DND-41 (cell line): ENCODE measurements at regions not wholly inside any gene's neighbourhood (a gene's known extent, or its start where the extent isn't known, plus 50 kb on each side); places are given as distances from the start of the nearest gene placed in this dataset.
"Not testable (repeated sequence)": the region's sequence is repeated elsewhere in the genome, so short reads cannot be mapped to it uniquely, and the experiment has no call there.

Source experiments
- ATAC-seq: fragments of 200-7000 bp; cut with Tn5 transposase; 3 replicates; pipeline ENCODE4 v1.9.1; 2021; ENCODE audit warnings: low read depth; ENCODE audit not compliant: insufficient read depth
- DNase-seq: peaks from one replicate; pipeline ENCODE4 v3.0.0-alpha.2; 2020
- H2AFZ ChIP-seq: 2 replicates; pipeline ENCODE4 v1.6.0; 2012; ENCODE audit warnings: low read depth, low read length
- H3K27ac ChIP-seq: 2 replicates; pipeline ENCODE4 v1.5.1; 2012; ENCODE audit warnings: low read length, inconsistent platforms
- H3K27me3 ChIP-seq: fragments of 200-600 bp; sonication (generic); 2 replicates; pipeline ENCODE4 v1.6.0; 2012; ENCODE audit warnings: low read length, mild to moderate bottlenecking, inconsistent platforms; ENCODE audit not compliant: insufficient read depth, poor library complexity
- H3K36me3 ChIP-seq: 2 replicates; pipeline ENCODE4 v1.5.1; 2012; ENCODE audit warnings: low read length, inconsistent platforms; ENCODE audit not compliant: insufficient read depth
- H3K4me1 ChIP-seq: 2 replicates; pipeline ENCODE4 v1.5.1; 2012; ENCODE audit warnings: mild to moderate bottlenecking, low read length; ENCODE audit not compliant: insufficient read depth
- H3K4me2 ChIP-seq: 2 replicates; pipeline ENCODE4 v1.6.0; 2012; ENCODE audit warnings: mild to moderate bottlenecking, moderate library complexity, low read length, inconsistent platforms; ENCODE audit not compliant: insufficient read depth
- H3K4me3 ChIP-seq, 2 experiments: fragments of 200-600 bp in 1 of 2; shearing (Covaris generic) in 1 of 2; 2 replicates each; pipeline ENCODE4 v1.5.1; 2012 to 2016; ENCODE audit warnings: inconsistent platforms in 2 of 2, low read length in 2 of 2, mild to moderate bottlenecking in 2 of 2, low read depth in 1 of 2, moderate library complexity in 1 of 2
- H3K79me2 ChIP-seq: 2 replicates; pipeline ENCODE4 v1.6.0; 2012; ENCODE audit warnings: low read length, inconsistent platforms; ENCODE audit not compliant: insufficient read depth
- H3K9ac ChIP-seq: 2 replicates; pipeline ENCODE4 v1.6.0; 2012; ENCODE audit warnings: low read depth, mild to moderate bottlenecking, inconsistent platforms, low read length, moderate library complexity
- H3K9me3 ChIP-seq: 2 replicates; pipeline ENCODE4 v1.5.1; 2012; ENCODE audit warnings: low read length, moderate library complexity, mild to moderate bottlenecking, inconsistent platforms; ENCODE audit not compliant: insufficient read depth, severe bottlenecking
- H4K20me1 ChIP-seq: 2 replicates; pipeline ENCODE4 v1.6.0; 2012; ENCODE audit warnings: low read length; ENCODE audit not compliant: insufficient read depth
- CTCF ChIP-seq: IDR thresholded peaks from 2 replicates; pipeline ENCODE4 v1.5.1; 2012; ENCODE audit warnings: borderline replicate concordance, low read length, moderate library complexity, mild to moderate bottlenecking; ENCODE audit not compliant: poor library complexity, severe bottlenecking; ENCODE audit errors: extremely low read depth
- EZH2 ChIP-seq: IDR thresholded peaks from 3 replicates; pipeline ENCODE4 v1.6.1; 2012; ENCODE audit warnings: borderline replicate concordance, low read depth, mild to moderate bottlenecking, moderate library complexity, low read length, inconsistent platforms; ENCODE audit not compliant: severe bottlenecking

- Histone ChIP-seq H3K4me3 (no peak overlapping the region), H3K4me1 (no peaks in the 10 kb centered on the region), H3K79me2 (no peaks in the 10 kb centered on the region), H3K4me2 (no peak overlapping the region), H3K36me3 (no peaks in the 10 kb centered on the region), H3K27me3 (no peaks in the 10 kb centered on the region), H3K9me3 (no peaks in the 10 kb centered on the region), H3K9ac (no peak overlapping the region), H2AFZ (no peak overlapping the region), H4K20me1 (no peaks in the 10 kb centered on the region), H3K27ac (no peak overlapping the region)
- no peak for TF ChIP-seq EZH2
- TF ChIP-seq CTCF = no peak
- no peak for ATAC-seq
- DNase-seq = no peak
These were observed 103.1 kb upstream of the CYLC2 start for GRCh38 chr9:102892025-102892424.

- not testable (repeated sequence) for H3K27ac ChIP-seq, H3K9me3 ChIP-seq, H3K4me2 ChIP-seq, H3K36me3 ChIP-seq, ATAC-seq, H3K79me2 ChIP-seq, H3K9ac ChIP-seq, H3K27me3 ChIP-seq, H4K20me1 ChIP-seq, H3K4me3 ChIP-seq, H3K4me1 ChIP-seq, H2AFZ ChIP-seq, DNase-seq
These were observed 106.4 kb upstream of the CYLC2 start for GRCh38 chr9:102888747-102889146.

GRCh38 chr9:102875687-102876086, 119.4 kb upstream of the CYLC2 start:
- Histone ChIP-seq H4K20me1 (no peaks in the 10 kb centered on the region), H3K9me3 (no peaks in the 10 kb centered on the region), H3K27me3 (no peaks in the 10 kb centered on the region), H3K36me3 (no peaks in the 10 kb centered on the region), H3K4me1 (no peaks in the 10 kb centered on the region), H2AFZ (no peak overlapping the region), H3K4me3 (no peak overlapping the region), H3K9ac (no peak overlapping the region), H3K4me2 (no peak overlapping the region), H3K79me2 (no peaks in the 10 kb centered on the region), H3K27ac (no peak overlapping the region)
- DNase-seq = no peak
- ATAC-seq = no peak
- no peak for TF ChIP-seq CTCF
- no peak for TF ChIP-seq EZH2

GRCh38 chr9:102867488-102867887, 127.6 kb upstream of the CYLC2 start:
- DNase-seq (no peak), ATAC-seq (no peak)
- TF ChIP-seq CTCF (no peak), EZH2 (no peak)
- Histone ChIP-seq H3K79me2 (no peaks in the 10 kb centered on the region), H3K4me3 (no peak overlapping the region), H3K9me3 (no peaks in the 10 kb centered on the region), H3K4me2 (no peak overlapping the region), H3K27me3 (no peaks in the 10 kb centered on the region), H3K27ac (no peak overlapping the region), H4K20me1 (no peaks in the 10 kb centered on the region), H3K36me3 (no peaks in the 10 kb centered on the region), H3K4me1 (no peaks in the 10 kb centered on the region), H2AFZ (no peak overlapping the region), H3K9ac (no peak overlapping the region)
